Upper lobe of left lung (tissue), 6 donors: ENCODE measurements at regions not wholly inside any gene's neighbourhood (a gene's known extent, or its start where the extent isn't known, plus 50 kb on each side); places are given as distances from the start of the nearest gene placed in this dataset.

Experiments used
- ATAC-seq, 2 donors: fragments of 200-7000 bp; cut with Tn5 transposase; one replicate each; pipeline ENCODE4 v1.9.1; 2022; ENCODE audit warnings: mild to moderate bottlenecking in 2 of 2, moderate library complexity in 2 of 2; ENCODE audit not compliant: low FRiP score in 2 of 2
- DNase-seq, 2 donors: peaks; one replicate each; pipeline ENCODE4 v3.0.0-alpha.2; 2019 to 2020
- H3K27ac ChIP-seq, 4 donors: fragments of 200-600 bp; sonication (generic); one replicate each; pipeline ENCODE4 v1.5.1; 2016 to 2019
- H3K27me3 ChIP-seq, 4 donors: fragments of 200-600 bp; sonication (generic); one replicate each; pipeline ENCODE4 v1.5.1; 2017 to 2019
- H3K36me3 ChIP-seq, 4 donors: fragments of 200-600 bp; sonication (generic); one replicate each; pipeline ENCODE4 v1.5.1; 2016 to 2019
- H3K4me1 ChIP-seq, 4 donors: fragments of 200-600 bp; sonication (generic); one replicate each; pipeline ENCODE4 v1.5.1; 2018 to 2019
- H3K4me3 ChIP-seq, 4 donors: fragments of 200-600 bp; sonication (generic); one replicate each; pipeline ENCODE4 v1.5.1; 2017 to 2019; ENCODE audit warnings: mild to moderate bottlenecking in 2 of 4, moderate library complexity in 1 of 4
- H3K9me3 ChIP-seq, 4 donors: fragments of 200-600 bp; sonication (generic); one replicate each; pipeline ENCODE4 v1.5.1; 2018 to 2019
- CTCF ChIP-seq, 6 experiments: fragments of 450-650 bp in 4 of 6; fragments of 200-600 bp in 2 of 6; sonication (generic) in 2 of 6; IDR thresholded peaks; one replicate each; pipeline ENCODE4 v1.5.1; 2016 to 2019; ENCODE audit warnings: antibody characterized with exemption in 6 of 6
- EP300 ChIP-seq, 4 donors: sonication (generic); formaldehyde crosslinking; IDR thresholded peaks; one replicate each; pipeline ENCODE4 v1.5.1; 2017; ENCODE audit warnings: antibody characterized with exemption in 4 of 4, control low read depth in 2 of 4
- POLR2A ChIP-seq, 4 donors: fragments of 450-650 bp; IDR thresholded peaks; one replicate each; pipeline ENCODE4 v1.5.1; 2016 to 2017; ENCODE audit warnings: antibody characterized with exemption in 4 of 4, mild to moderate bottlenecking in 2 of 4
- POLR2AphosphoS5 ChIP-seq, 2 donors: sonication (generic); formaldehyde crosslinking; IDR thresholded peaks; one replicate each; pipeline ENCODE4 v1.5.1; 2017; ENCODE audit warnings: antibody characterized with exemption in 2 of 2
- WGBS, 2 donors: methylation state at CpG; one replicate each; pipeline ENCODE4 v1.1.5; 2017 to 2018; 5-methylcytosine and 5-hydroxymethylcytosine counted together
- donor health status: DM: no; HTN: no; CAD: no; lungs with moderate emphysema.
- donor health status: DM: no; HTN: yes; CAD: no; lungs with severe emphysema.

DNA sequence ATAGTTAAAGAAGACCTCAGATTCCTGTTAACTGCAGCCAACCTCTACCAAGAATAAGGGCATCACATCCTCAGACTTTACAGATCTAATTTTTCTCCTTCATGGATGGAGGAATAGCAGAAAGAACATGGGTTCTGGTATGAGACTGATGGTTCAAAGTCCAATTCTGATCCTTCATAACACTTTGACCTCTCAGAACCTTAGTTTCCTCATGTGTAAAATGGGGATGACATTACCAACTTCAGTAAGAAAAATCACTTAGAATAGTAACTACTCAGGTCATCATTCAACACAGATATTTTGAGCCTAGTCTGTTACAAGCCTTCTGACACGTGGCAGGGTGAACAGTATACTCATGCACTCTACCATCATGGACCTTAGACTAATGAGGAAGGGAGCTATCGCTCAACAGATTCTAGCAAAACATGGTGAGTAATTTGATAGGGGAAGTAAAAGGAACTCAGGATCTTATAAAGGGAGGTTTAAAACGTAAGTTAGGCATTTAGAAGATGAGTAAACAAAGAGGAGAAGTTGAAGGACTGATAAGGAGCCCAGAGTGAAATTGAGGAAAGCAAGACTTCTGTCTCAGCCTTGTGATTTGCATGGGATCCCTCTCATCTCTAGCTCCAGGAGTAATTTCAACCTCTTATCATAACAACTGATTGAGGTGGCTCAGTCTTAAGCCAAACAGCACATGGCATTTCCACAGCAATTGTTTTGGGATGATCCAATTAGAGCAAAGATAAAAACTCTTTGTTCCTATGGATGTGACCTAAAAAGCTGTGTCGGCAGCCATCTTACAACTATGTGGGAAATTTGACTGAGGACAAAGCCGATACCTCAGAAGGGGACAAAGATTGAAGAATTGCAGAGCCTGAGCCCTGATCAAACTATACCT is 69.2 kb upstream of the TCF7L2 start:
- ATAC-seq, result no peak
- Histone ChIP-seq H3K27ac (no peak overlapping the region), H3K4me3 (no peak overlapping the region), H3K27me3 (no peaks in the 10 kb centered on the region), H3K9me3 (peaks cover 0 to 4% (median 0%) of the 10 kb centered on the region in 4 donors), H3K4me1 (no peaks in the 10 kb centered on the region), H3K36me3 (no peaks in the 10 kb centered on the region)
- TF ChIP-seq EP300 (IDR thresholded peaks at IDR 0.05) (no peak), POLR2AphosphoS5 (IDR thresholded peaks at IDR 0.05) (no peak), POLR2A (IDR thresholded peaks at IDR 0.05) (no peak), CTCF (IDR thresholded peaks at IDR 0.05) (no peak)
- no peak for DNase-seq
- 75 to 78% methylated on average over 5 of the region's 5 CpGs for WGBS, 2 donors

DNA sequence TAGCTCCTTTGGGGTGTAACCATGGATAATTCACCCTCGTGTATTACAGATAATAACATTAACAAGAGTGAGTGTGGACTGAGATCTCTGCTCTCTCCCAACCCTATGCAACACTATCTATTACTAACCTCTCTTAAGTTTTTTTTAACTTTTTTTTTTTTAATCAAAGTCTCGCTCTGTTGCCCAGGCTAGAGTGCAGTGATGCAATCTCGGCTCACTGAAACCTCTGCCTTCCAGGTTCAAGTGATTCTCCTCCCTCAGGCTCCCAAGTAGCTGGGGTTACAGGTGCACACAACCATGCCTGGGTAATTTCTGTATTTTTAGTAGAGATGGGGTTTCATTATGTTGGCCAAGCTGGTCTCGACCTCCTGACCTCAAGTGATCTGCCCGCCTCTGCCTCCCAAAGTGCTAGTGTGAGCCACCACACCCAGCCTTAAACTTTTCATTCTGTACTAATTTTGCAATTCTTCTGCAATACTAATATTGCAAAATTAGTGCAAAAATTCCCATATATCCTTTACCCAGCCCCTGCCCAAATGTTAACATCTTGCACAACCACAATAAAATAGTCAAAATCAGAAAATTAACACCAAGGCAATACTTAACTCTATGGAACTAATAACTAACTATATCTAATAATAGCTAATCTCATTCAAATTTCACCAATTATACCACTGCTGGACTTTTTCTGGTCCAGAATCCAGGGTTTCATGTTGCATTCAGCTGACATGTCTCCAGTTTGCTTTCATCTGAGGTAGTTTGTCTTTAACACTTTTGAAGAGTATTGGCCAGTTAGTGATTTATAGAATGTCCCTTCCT is 66.5 kb upstream of the TCF7L2 start:
- 78 to 82% methylated on average over 5 of the region's 5 CpGs for WGBS, 2 donors
- Histone ChIP-seq H3K36me3 (no peaks in the 10 kb centered on the region), H3K9me3 (peaks cover 0 to 4% (median 0%) of the 10 kb centered on the region in 4 donors), H3K27ac (no peak overlapping the region), H3K4me1 (no peaks in the 10 kb centered on the region), H3K27me3 (no peaks in the 10 kb centered on the region), H3K4me3 (no peak overlapping the region)
- no peak for TF ChIP-seq EP300 (IDR thresholded peaks at IDR 0.05)
- TF ChIP-seq POLR2AphosphoS5 (IDR thresholded peaks at IDR 0.05), result no peak
- no peak for TF ChIP-seq CTCF (IDR thresholded peaks at IDR 0.05)
- no peak for DNase-seq
- no peak for ATAC-seq

DNA sequence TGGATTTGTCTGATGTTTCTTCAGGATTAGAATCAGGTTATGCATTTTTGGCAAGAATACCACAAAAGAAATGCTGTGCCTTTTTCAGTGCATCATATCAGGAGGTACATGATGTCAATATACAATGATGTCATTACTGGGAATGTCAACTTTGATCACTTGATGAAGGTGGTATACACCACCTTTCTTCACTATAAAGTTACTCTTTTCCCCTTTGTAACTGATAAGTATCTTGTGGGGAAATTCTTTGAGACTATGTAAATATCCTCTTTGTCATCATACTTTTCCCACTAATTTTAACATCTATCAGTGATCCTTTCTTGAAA is 65.9 kb upstream of the TCF7L2 start:
- peaks cover 0 to 4% (median 0%) of the 10 kb centered on the region in 4 donors for H3K9me3 ChIP-seq
- no peak for TF ChIP-seq POLR2AphosphoS5 (IDR thresholded peaks at IDR 0.05)
- no peak for TF ChIP-seq CTCF (IDR thresholded peaks at IDR 0.05)
- no peak for TF ChIP-seq POLR2A (IDR thresholded peaks at IDR 0.05)
- TF ChIP-seq EP300 (IDR thresholded peaks at IDR 0.05), result no peak
- H3K4me1 ChIP-seq, result no peaks in the 10 kb centered on the region
- no peak overlapping the region for H3K27ac ChIP-seq
- H3K4me3 ChIP-seq, result no peak overlapping the region
- H3K36me3 ChIP-seq, result no peaks in the 10 kb centered on the region
- no peak for ATAC-seq
- no peak for DNase-seq
- H3K27me3 ChIP-seq, result no peaks in the 10 kb centered on the region

GRCh38 chr10:112886463-112886862 is 63.6 kb upstream of the TCF7L2 start:
- no peak for ATAC-seq
- WGBS, 2 donors, result 82 to 86% methylated on average over 4 of the region's 4 CpGs

More at GRCh38 chr10:112886463-112886862, 63.6 kb upstream of the TCF7L2 start:
- Histone ChIP-seq H3K9me3 (peaks cover 0 to 4% (median 0%) of the 10 kb centered on the region in 4 donors), H3K27me3 (no peaks in the 10 kb centered on the region), H3K27ac (no peak overlapping the region), H3K4me3 (no peak overlapping the region), H3K4me1 (no peaks in the 10 kb centered on the region), H3K36me3 (no peaks in the 10 kb centered on the region)
- TF ChIP-seq POLR2AphosphoS5 (IDR thresholded peaks at IDR 0.05) (no peak), CTCF (IDR thresholded peaks at IDR 0.05) (no peak), POLR2A (IDR thresholded peaks at IDR 0.05) (no peak), EP300 (IDR thresholded peaks at IDR 0.05) (no peak)
- no peak for DNase-seq
